ENCODE measurements at regions not wholly inside any gene's neighbourhood (a gene's known extent, or its start where the extent isn't known, plus 50 kb on each side); places are given as distances from the start of the nearest gene placed in this dataset.

DNA sequence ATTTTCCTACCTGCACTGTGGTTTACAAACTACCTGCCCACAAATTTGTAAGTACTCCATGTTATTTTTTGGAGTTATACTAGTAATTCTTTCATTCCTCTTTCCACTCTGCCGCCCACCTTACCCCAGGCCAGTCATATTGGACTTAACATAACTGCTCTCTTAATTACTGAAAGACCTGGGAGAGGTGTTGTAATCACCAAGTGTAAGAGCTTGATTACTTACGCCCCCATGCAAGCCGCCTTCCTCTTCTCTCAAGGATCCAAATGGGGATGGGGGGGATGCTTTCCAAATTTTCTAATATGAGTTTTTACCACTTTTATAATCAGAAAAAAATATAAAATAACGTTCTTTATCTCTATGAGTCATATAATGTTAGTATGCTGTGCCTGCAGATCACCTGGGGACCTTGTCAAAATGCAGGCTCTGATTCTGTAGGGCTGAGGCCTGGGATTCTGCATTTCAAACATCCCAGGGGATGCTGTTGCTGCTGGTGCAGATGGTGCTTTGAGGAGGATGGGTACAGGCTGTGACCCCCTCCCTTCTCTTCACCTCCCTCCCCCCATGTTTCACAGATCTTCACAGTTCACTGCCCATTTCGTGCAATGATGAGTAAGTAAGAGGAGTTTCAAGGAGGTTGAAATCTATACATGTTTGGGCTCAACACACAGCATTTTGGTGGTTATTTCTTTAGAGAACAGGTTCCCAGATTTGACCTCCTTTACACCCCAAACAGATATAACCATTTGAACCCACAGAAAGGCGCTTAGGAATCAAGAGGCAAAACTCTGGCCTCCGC, 87.3 kb downstream of the SEC61B start:
- Histone ChIP-seq H3K27me3 (ENCODE audit: low read depth) (no peaks in the 10 kb centered on the region), H3K4me3 (no peak overlapping the region), H3K9me3 (replicated peaks) (peaks cover 5% of the 10 kb centered on the region), H3K27ac (replicated peaks) (no peak overlapping the region), H3K36me3 (no peaks in the 10 kb centered on the region), H3K4me1 (no peaks in the 10 kb centered on the region)
- DNase-seq: no peak
- intact Hi-C loops (cut with micrococcal nuclease): no loop called here
- TF ChIP-seq, protein P1, sequence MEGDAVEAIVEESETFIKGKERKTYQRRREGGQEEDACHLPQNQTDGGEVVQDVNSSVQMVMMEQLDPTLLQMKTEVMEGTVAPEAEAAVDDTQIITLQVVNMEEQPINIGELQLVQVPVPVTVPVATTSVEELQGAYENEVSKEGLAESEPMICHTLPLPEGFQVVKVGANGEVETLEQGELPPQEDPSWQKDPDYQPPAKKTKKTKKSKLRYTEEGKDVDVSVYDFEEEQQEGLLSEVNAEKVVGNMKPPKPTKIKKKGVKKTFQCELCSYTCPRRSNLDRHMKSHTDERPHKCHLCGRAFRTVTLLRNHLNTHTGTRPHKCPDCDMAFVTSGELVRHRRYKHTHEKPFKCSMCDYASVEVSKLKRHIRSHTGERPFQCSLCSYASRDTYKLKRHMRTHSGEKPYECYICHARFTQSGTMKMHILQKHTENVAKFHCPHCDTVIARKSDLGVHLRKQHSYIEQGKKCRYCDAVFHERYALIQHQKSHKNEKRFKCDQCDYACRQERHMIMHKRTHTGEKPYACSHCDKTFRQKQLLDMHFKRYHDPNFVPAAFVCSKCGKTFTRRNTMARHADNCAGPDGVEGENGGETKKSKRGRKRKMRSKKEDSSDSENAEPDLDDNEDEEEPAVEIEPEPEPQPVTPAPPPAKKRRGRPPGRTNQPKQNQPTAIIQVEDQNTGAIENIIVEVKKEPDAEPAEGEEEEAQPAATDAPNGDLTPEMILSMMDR (IDR thresholded peaks at IDR 0.05; ENCODE audit: borderline replicate concordance): no peak

DNA sequence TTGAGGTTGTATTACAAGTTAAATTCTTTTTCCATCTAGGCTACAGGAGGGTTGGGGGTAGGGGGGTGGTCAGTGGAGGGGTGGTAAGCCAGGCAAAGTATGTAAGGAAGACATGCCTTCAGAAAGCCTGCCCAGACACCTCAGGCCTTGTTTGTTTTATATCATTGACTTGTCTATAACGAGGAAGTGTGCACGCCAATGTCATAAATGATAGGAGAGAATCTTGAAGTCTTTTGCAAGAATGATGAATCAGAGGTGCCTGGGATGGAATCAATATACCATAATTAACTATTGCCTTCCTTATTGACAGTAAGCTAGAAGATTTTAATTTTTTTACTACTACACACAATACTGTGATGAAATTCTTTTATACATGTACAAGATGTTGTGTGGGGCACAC, 90.7 kb downstream of the SEC61B start:
- Histone ChIP-seq H3K36me3 (no peaks in the 10 kb centered on the region), H3K4me3 (no peak overlapping the region), H3K27ac (replicated peaks) (no peak overlapping the region), H3K27me3 (ENCODE audit: low read depth) (no peaks in the 10 kb centered on the region), H3K4me1 (no peaks in the 10 kb centered on the region), H3K9me3 (replicated peaks) (peaks cover 5% of the 10 kb centered on the region)
- intact Hi-C loops (cut with micrococcal nuclease): no loop called here
- TF ChIP-seq, protein P1 (IDR thresholded peaks at IDR 0.05; ENCODE audit: borderline replicate concordance): no peak
- DNase-seq: no peak

DNA sequence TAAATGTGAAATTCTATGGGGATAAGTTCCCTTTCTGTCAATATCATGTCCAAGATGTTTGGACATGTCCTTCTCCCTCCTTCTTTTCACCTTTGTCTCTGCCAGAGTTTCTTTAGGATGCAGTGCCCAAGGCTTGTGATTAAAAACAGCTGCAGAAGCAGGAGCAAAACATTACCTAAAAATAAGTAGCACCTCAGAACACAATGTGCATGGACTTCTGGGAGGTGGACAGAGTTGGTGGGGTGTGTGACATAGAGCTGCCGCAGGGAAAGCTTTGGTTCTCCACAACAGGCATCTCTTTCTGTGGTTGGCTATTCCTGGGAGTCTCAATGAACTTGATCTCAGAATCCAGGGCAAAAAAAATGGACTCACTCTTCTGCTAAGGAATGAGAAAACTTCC, 97.0 kb downstream of the SEC61B start:
- no peak overlapping the region for H3K27ac ChIP-seq (replicated peaks)

DNA sequence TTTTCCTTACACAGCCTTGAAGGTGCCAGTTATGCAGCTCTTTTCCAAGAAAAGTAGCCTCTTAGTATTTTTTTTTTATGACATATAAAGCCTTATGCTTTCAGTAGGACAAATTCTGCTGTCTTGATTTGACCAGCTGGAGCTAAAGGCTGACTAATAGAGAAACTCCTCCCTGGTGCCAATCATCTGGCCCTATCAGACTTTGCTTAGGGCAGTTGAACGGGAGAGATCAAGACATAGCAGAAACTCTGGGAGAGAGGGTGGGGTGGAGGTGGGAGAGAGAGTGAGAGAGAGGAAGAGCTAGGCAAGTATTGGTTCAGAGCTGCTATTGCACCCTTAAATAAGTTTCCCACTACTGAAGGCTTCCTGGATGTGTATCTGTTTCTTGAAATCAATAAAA, 100.2 kb downstream of the SEC61B start:
- Histone ChIP-seq H3K4me1 (no peaks in the 10 kb centered on the region), H3K9me3 (replicated peaks) (no peaks in the 10 kb centered on the region), H3K4me3 (no peak overlapping the region), H3K27ac (replicated peaks) (no peak overlapping the region), H3K27me3 (ENCODE audit: low read depth) (no peaks in the 10 kb centered on the region), H3K36me3 (no peaks in the 10 kb centered on the region)
- DNase-seq: no peak
- TF ChIP-seq, protein P1 (IDR thresholded peaks at IDR 0.05; ENCODE audit: borderline replicate concordance): no peak
- intact Hi-C loops (cut with micrococcal nuclease): no loop called here

More for the DNA sequence above, 97.0 kb downstream of the SEC61B start:
- no peak for DNase-seq
- no peaks in the 10 kb centered on the region for H3K36me3 ChIP-seq
- intact Hi-C loops (cut with micrococcal nuclease): no loop called here
- no peak overlapping the region for H3K4me3 ChIP-seq
- H3K27me3 ChIP-seq (ENCODE audit: low read depth): no peaks in the 10 kb centered on the region
- H3K9me3 ChIP-seq (replicated peaks): no peaks in the 10 kb centered on the region
- no peaks in the 10 kb centered on the region for H3K4me1 ChIP-seq
- TF ChIP-seq, protein P1 (IDR thresholded peaks at IDR 0.05; ENCODE audit: borderline replicate concordance): no peak

DNA sequence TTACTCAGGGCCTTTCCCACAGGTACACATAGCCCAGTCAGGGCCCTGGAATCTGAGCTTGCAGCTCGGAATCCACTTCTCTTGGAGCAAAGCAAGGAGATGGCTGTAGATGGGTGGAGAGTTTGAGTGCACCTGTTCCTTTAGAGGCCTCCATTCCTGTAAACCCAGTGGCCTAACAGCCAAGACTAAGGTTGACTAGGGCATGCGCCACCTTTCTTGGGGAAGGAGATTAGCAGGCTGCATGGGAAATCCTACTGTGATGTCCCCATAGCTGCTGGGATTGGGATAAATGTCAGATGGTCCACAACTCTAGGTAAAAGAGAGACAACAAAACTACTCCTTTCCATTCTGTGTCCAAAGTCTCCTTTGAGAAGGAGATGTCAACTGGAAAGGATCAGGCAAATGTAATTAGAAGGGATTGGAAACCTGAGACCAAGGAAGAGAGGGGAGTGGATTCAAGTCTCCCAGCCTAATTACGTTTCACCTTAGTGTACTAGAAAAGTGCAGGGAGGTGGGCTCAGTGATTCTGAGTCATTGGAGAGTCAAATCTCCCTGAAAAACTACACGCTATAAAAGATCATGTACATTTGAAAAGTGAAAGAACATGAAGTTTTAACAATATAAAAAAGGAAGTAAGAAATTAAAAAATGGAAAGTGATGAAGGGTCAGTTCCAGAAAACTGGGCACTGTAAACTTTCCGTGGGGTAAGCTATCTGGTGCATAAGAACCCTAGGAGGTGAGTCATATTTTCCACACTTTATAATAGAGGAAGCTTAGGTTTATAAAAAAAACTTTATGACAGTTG, 104.2 kb downstream of the SEC61B start:
- no peaks in the 10 kb centered on the region for H3K27me3 ChIP-seq (ENCODE audit: low read depth)
- intact Hi-C loops (cut with micrococcal nuclease): no loop called here
- no peak overlapping the region for H3K4me3 ChIP-seq
- DNase-seq: no peak
- H3K4me1 ChIP-seq: no peaks in the 10 kb centered on the region
- no peaks in the 10 kb centered on the region for H3K9me3 ChIP-seq (replicated peaks)
- no peaks in the 10 kb centered on the region for H3K36me3 ChIP-seq
- TF ChIP-seq, protein P1 (IDR thresholded peaks at IDR 0.05; ENCODE audit: borderline replicate concordance): no peak
- no peak overlapping the region for H3K27ac ChIP-seq (replicated peaks)

Measured in left ventricle myocardium inferior (tissue), 1 donor.